ENCODE measurements at regions not wholly inside any gene's neighbourhood (a gene's known extent, or its start where the extent isn't known, plus 50 kb on each side); places are given as distances from the start of the nearest gene placed in this dataset.

- H2BK20ac ChIP-seq (ENCODE audit: low read depth, low read length): no peak overlapping the region
- H3K9ac ChIP-seq (ENCODE audit: low read depth, low read length): no peak overlapping the region
- H3K56ac ChIP-seq (ENCODE audit: extremely low read depth, insufficient read depth, low read length): no peak overlapping the region
- POLR2A ChIA-PET (ENCODE audit: unreplicated experiment): no interaction called here
- no peak overlapping the region for H4K8ac ChIP-seq (ENCODE audit: low read depth in 2 of 2, low read length in 2 of 2)
- no peak overlapping the region for H3K4ac ChIP-seq (ENCODE audit: low read depth, low read length)
- no peak overlapping the region for H3K14ac ChIP-seq (replicated peaks; ENCODE audit: low read depth, low read length)
- no peak overlapping the region for H2AFZ ChIP-seq (replicated peaks; ENCODE audit: low read length, poor library complexity)
- intact Hi-C loops (cut with micrococcal nuclease): no loop called here
- no peak overlapping the region for H2BK5ac ChIP-seq (ENCODE audit: low read depth, low read length, poor library complexity, severe bottlenecking)
- TF ChIP-seq CHD1 (IDR thresholded peaks at IDR 0.05; ENCODE audit: low read depth, low read length) (no peak), USF2 (IDR thresholded peaks at IDR 0.05; ENCODE audit: low read depth, low read length) (no peak), NFE2L2 (IDR thresholded peaks at IDR 0.05; ENCODE audit: low read depth, low read length) (no peak), MAZ (IDR thresholded peaks at IDR 0.05; ENCODE audit: borderline replicate concordance, low read depth, low read length) (no peak), ELK1 (IDR thresholded peaks at IDR 0.05; ENCODE audit: borderline replicate concordance, low read depth, low read length) (no peak), MXI1 (IDR thresholded peaks at IDR 0.05; ENCODE audit: borderline replicate concordance, low read depth, low read length) (no peak), RCOR1 (IDR thresholded peaks at IDR 0.05; ENCODE audit: insufficient replicate concordance, low read length) (no peak), RFX5 (IDR thresholded peaks at IDR 0.05; ENCODE audit: low read depth, low read length) (no peak), RAD21 (IDR thresholded peaks at IDR 0.05; ENCODE audit: low read length) (no peak), BHLHE40 (IDR thresholded peaks at IDR 0.05; ENCODE audit: low read depth, low read length) (no peak), CTCF (conservative IDR thresholded peaks at IDR 0.05; ENCODE audit: low read depth, low read length) (no peak), SMC3 (IDR thresholded peaks at IDR 0.05; ENCODE audit: low read depth, low read length) (no peak), MAFK (IDR thresholded peaks at IDR 0.05; ENCODE audit: low read depth, low read length) (no peak), FOS (IDR thresholded peaks at IDR 0.05; ENCODE audit: low read depth, low read length) (no peak), CEBPB (IDR thresholded peaks at IDR 0.05; ENCODE audit: low read depth, low read length) (no peak), POLR2A (IDR thresholded peaks at IDR 0.05; ENCODE audit: low read depth, low read length) (no peak)
- no peak overlapping the region for H3K4me2 ChIP-seq (ENCODE audit: low read depth, low read length)
- H4K5ac ChIP-seq (ENCODE audit: low read depth, low read length): no peak overlapping the region
- DNase-seq: no peak
- no peak for ATAC-seq (ENCODE audit: low read depth)
- H2AK9ac ChIP-seq (replicated peaks; ENCODE audit: low read depth, low read length, poor library complexity): no peak overlapping the region
- CTCF ChIA-PET: no interaction called here
- no peaks in the 10 kb centered on the region for H3K9me3 ChIP-seq (ENCODE audit: control insufficient read depth, insufficient read depth, low read length)
- no peak overlapping the region for H2BK15ac ChIP-seq (ENCODE audit: low read depth, low read length)
- BruUV-seq (replicated peaks): no TSS peak
- no peaks in the 10 kb centered on the region for H3K79me1 ChIP-seq (ENCODE audit: low read depth in 1 of 2, low read length in 2 of 2)
- H3K9me1 ChIP-seq (ENCODE audit: insufficient read depth, low read length): no peaks in the 10 kb centered on the region
- no peaks in the 10 kb centered on the region for H3K4me1 ChIP-seq (ENCODE audit: control insufficient read depth, insufficient read depth, low read length)
- no peak overlapping the region for H3K18ac ChIP-seq (ENCODE audit: low read depth, low read length)
- in situ Hi-C loops (cut with MboI; ENCODE audit: low sequenced_read_pairs): no loop called here
- H3K27me3 ChIP-seq (ENCODE audit: control insufficient read depth, insufficient read depth, low read length): no peaks in the 10 kb centered on the region
- no peak overlapping the region for H3K4me3 ChIP-seq (ENCODE audit: insufficient read depth, low read depth, low read length)
- dilution Hi-C loops (cut with HindIII; ENCODE audit: low sequenced_read_pairs, unreplicated experiment): no loop called here
- no peak overlapping the region for H3K27ac ChIP-seq (ENCODE audit: insufficient read depth, low read length)
- no peak overlapping the region for H2AK5ac ChIP-seq (ENCODE audit: low read depth, low read length)
- H3K23ac ChIP-seq (ENCODE audit: low read depth, low read length): no peak overlapping the region
- H4K20me1 ChIP-seq (ENCODE audit: insufficient read depth, low read length): no peaks in the 10 kb centered on the region
- H3K36me3 ChIP-seq (ENCODE audit: control insufficient read depth, insufficient read depth, low read length): no peaks in the 10 kb centered on the region
- H4K91ac ChIP-seq (ENCODE audit: insufficient read depth, low read depth, low read length): no peak overlapping the region
- H2BK120ac ChIP-seq (ENCODE audit: low read depth, low read length): no peak overlapping the region
Measured at GRCh38 chr9:73459817-73460216, 308.2 kb downstream of the ANXA1 start.

Measured in IMR-90 (cell line).